ENCODE measurements at regions not wholly inside any gene's neighbourhood (a gene's known extent, or its start where the extent isn't known, plus 50 kb on each side); places are given as distances from the start of the nearest gene placed in this dataset.

DNA sequence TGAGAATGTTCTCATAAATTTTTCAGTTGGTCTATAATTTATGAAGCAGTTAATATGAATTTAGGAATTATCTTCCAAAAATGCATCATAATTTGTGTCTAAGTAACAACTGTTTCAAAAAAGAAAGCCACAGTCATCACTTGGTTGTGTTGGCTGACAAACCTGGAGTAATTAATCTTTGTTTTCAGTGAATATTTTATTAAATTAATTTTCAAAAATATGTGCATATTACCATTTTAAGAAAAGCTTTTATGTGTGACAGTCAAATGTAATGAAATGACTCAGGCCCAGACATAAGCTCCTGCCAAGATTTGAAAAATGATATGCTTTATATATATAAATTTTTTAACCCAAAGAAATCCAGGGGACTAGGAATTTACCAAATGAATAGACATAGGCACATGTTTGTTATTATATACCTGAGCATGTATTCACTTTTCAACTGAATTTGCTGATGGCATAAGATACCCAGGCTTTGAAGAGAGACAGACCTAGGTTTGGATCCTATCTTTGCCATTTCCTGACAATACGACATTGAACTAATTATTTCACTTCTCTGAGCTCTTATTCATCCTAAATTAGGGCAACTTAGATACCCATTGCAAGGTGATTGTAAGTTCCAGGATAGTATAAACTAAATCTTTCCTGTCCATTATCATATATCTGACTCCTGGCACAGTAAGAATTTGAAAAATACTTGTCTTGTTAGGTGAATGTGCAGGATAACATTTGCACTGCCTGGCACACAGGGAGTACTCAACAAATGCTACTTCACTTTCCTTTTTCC is 729.5 kb upstream of the ADGRL2 start:
- no peak for TF ChIP-seq ZNF274 (IDR thresholded peaks at IDR 0.05; ENCODE audit: low read depth, low read length)
- no peak overlapping the region for H3K4me3 ChIP-seq (ENCODE audit: low read length)

GRCh38 chr1:81069856-81070255 is 730.9 kb upstream of the ADGRL2 start:
- TF ChIP-seq ZNF274 (IDR thresholded peaks at IDR 0.05; ENCODE audit: low read depth, low read length): no peak
- H3K4me3 ChIP-seq (ENCODE audit: low read length): no peak overlapping the region

- TF ChIP-seq ZNF274 (IDR thresholded peaks at IDR 0.05; ENCODE audit: low read depth, low read length): no peak
- no peak overlapping the region for H3K4me3 ChIP-seq (ENCODE audit: low read length)
Measured at GRCh38 chr1:81068726-81069125, 732.0 kb upstream of the ADGRL2 start.

- TF ChIP-seq ZNF274 (IDR thresholded peaks at IDR 0.05; ENCODE audit: low read depth, low read length): no peak
- no peak overlapping the region for H3K4me3 ChIP-seq (ENCODE audit: low read length)
Measured at GRCh38 chr1:81053826-81054225, 746.9 kb upstream of the ADGRL2 start.

GRCh38 chr1:81052162-81052561 is 748.6 kb upstream of the ADGRL2 start:
- no peak for TF ChIP-seq ZNF274 (IDR thresholded peaks at IDR 0.05; ENCODE audit: low read depth, low read length)
- no peak overlapping the region for H3K4me3 ChIP-seq (ENCODE audit: low read length)

- no peak for TF ChIP-seq ZNF274 (IDR thresholded peaks at IDR 0.05; ENCODE audit: low read depth, low read length)
- no peak overlapping the region for H3K4me3 ChIP-seq (ENCODE audit: low read length)
Measured at GRCh38 chr1:81050390-81050789, 750.3 kb upstream of the ADGRL2 start.

- no peak overlapping the region for H3K4me3 ChIP-seq (ENCODE audit: low read length)
- no peak for TF ChIP-seq ZNF274 (IDR thresholded peaks at IDR 0.05; ENCODE audit: low read depth, low read length)
Measured at GRCh38 chr1:81044708-81045107, 756.0 kb upstream of the ADGRL2 start.

DNA sequence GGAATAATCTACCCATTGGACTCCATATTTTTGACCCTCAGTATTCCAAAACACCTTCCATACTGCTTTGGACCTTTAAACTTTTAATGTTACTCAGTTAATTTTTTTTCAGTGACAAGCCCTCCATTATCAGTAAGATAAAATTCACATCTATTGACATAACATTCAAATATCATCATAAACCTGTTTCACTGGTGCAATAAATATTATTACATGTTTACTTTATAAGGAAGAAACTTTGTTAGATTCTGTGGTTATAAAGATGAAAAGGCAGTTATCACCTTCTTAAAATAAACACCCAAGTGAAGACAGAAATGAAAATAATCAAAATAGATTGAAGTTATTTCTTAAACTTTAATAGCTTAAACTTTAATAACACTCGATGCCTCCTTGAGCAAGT is 758.5 kb upstream of the ADGRL2 start:
- no peak overlapping the region for H3K4me3 ChIP-seq (ENCODE audit: low read length)

DNA sequence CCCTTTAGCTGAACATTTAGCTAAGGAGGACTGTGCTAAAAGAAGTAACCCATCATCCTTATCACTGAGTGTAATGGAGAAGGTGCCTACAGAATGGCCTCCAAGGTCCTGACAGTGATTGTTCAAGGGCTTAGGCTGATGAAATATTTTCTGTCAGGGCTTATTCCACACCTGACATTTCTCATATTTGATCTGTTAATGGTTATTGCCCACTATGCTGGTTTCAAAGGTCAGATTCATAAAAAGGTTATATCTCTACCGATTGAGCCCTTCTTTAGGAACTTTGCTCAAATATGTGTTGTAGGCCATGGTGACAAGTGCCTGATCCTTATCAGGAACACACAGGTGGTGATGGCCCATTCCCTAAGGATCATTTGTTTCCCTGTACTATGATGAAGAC is 766.4 kb upstream of the ADGRL2 start:
- no peak overlapping the region for H3K4me3 ChIP-seq (ENCODE audit: low read length)
- TF ChIP-seq ZNF274 (IDR thresholded peaks at IDR 0.05; ENCODE audit: low read depth, low read length): no peak

More for the DNA sequence above, 758.5 kb upstream of the ADGRL2 start:
- TF ChIP-seq ZNF274 (IDR thresholded peaks at IDR 0.05; ENCODE audit: low read depth, low read length): no peak

DNA sequence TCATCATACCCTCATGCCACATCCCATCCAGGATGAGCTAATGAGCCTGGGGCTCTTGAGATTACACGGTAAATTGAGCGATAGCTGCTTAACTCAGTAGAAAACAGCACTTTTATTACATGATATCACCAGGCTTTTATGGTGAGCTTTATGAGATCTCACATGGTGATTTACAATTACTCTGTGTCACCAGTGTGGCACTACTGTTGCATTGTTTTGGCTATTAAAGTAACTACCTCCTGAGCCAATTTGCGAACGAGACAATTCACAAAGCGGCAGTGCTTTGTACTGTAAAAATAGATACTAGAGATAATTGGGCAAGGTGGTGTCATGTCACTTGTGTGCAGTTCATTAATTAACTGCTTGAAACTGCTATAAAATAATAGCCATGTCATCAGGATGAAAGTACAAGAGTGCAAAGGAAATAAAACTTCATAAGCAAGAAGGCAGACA is 767.7 kb upstream of the ADGRL2 start:
- TF ChIP-seq ZNF274 (IDR thresholded peaks at IDR 0.05; ENCODE audit: low read depth, low read length): no peak
- no peak overlapping the region for H3K4me3 ChIP-seq (ENCODE audit: low read length)

DNA sequence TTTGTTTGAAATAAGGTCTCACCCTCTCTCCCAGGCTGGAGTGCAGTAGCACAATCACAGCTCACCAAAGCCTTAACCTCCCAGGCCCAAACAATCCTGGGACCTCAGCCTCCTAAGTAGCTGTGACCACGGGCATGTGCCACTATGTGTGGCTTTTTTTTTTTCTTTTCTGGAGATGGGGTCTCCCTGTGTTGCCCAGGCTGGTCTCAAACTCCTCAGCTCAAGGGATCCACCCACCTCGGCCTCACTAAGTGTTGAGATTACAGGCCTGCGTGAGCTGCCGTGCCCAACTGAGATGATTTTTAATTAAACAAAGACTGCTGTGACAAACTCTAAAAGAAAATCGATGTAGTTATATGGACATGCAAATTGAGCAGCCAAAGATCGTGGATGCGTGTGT is 768.4 kb upstream of the ADGRL2 start:
- H3K4me3 ChIP-seq (ENCODE audit: low read length): no peak overlapping the region
- no peak for TF ChIP-seq ZNF274 (IDR thresholded peaks at IDR 0.05; ENCODE audit: low read depth, low read length)

DNA sequence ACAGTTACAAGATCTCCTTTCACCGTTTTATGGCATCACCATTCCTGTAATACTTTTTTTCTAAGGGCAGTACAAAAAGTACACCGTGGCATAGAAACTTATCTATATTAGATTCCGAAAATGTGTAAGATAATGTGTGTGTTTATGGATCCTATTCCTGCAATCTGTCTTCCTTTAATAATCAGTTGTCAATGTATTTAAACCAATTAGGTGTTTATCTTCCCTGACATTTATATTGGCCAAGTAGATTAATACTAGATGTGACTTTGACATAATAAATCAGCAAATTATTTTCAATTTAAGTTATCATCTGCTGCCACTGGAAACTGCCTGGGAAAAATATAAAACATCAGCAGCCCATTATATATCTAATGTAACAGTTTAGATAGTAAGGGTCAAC is 770.3 kb upstream of the ADGRL2 start:
- H3K4me3 ChIP-seq (ENCODE audit: low read length): no peak overlapping the region
- no peak for TF ChIP-seq ZNF274 (IDR thresholded peaks at IDR 0.05; ENCODE audit: low read depth, low read length)

DNA sequence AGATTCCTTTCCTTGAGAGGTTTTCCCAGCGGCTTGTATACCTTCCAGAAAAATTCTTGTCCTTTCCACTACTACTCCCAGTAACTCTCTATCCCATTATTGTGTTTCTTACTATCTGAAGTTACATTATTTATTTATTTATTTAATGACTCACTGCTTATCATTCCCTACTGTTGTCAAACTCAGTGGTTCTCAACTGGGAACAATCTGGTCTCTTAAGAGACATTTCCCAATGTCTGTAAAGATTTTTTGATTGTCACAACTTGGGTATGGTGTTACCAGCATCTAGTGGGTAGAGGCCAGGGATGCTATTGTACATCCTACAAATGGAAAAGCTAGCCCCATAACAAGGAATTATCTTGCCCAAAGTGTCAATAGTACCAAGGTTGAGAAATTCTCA is 771.5 kb upstream of the ADGRL2 start:
- no peak for TF ChIP-seq ZNF274 (IDR thresholded peaks at IDR 0.05; ENCODE audit: low read depth, low read length)
- no peak overlapping the region for H3K4me3 ChIP-seq (ENCODE audit: low read length)

GRCh38 chr1:81023187-81023724 is 777.5 kb upstream of the ADGRL2 start:
- no peak for TF ChIP-seq ZNF274 (IDR thresholded peaks at IDR 0.05; ENCODE audit: low read depth, low read length)
- no peak overlapping the region for H3K4me3 ChIP-seq (ENCODE audit: low read length)

GRCh38 chr1:81021134-81021533 is 779.6 kb upstream of the ADGRL2 start:
- no peak overlapping the region for H3K4me3 ChIP-seq (ENCODE audit: low read length)
- no peak for TF ChIP-seq ZNF274 (IDR thresholded peaks at IDR 0.05; ENCODE audit: low read depth, low read length)
